Keratinocyte (primary cell): ENCODE measurements at regions not wholly inside any gene's neighbourhood (a gene's known extent, or its start where the extent isn't known, plus 50 kb on each side); places are given as distances from the start of the nearest gene placed in this dataset.

Experiments used
- DNase-seq: peaks from one replicate; pipeline ENCODE4 v3.0.0-alpha.2; 2011; ENCODE audit warnings: low read depth, missing footprints, low spot score
- FAIRE-seq: peaks from 2 replicates; lab custom pipeline; 2011; peaks lifted over from hg19 to GRCh38; lab: Jason Lieb, UNC
- H2AFZ ChIP-seq: 2 replicates; pipeline ENCODE4 v1.6.0; 2012; ENCODE audit warnings: low read length, control low read depth, inconsistent platforms; ENCODE audit not compliant: control insufficient read depth
- H3K27ac ChIP-seq: 2 replicates; pipeline ENCODE4 v1.5.1; 2011; ENCODE audit warnings: low read length; ENCODE audit not compliant: control insufficient read depth, insufficient read depth
- H3K27me3 ChIP-seq: 3 replicates; pipeline ENCODE4 v1.6.0; 2011; ENCODE audit warnings: low read length; ENCODE audit not compliant: control insufficient read depth, insufficient read depth; ENCODE audit errors: extremely low read depth
- H3K36me3 ChIP-seq, 2 experiments: 2 replicates in 1 of 2; 3 replicates in 1 of 2; pipeline ENCODE4 v1.5.1; 2011; ENCODE audit warnings: low read length in 2 of 2, mild to moderate bottlenecking in 1 of 2; ENCODE audit not compliant: control insufficient read depth in 2 of 2, insufficient read depth in 2 of 2; ENCODE audit errors: extremely low read depth in 1 of 2
- H3K4me1 ChIP-seq: 3 replicates; pipeline ENCODE4 v1.5.1; 2011; ENCODE audit warnings: low read length; ENCODE audit not compliant: control insufficient read depth, insufficient read depth; ENCODE audit errors: extremely low read depth
- H3K4me2 ChIP-seq: 3 replicates; pipeline ENCODE4 v1.6.0; 2011; ENCODE audit warnings: low read depth, low read length; ENCODE audit not compliant: control insufficient read depth, insufficient read depth; ENCODE audit errors: extremely low read depth
- H3K4me3 ChIP-seq, 3 experiments: fragments of 200-600 bp in 1 of 3; sonication (generic) in 1 of 3; 2 replicates in 2 of 3; 3 replicates in 1 of 3; pipeline ENCODE4 v1.5.1; 2011 to 2016; ENCODE audit warnings: low read length in 3 of 3, mild to moderate bottlenecking in 3 of 3, control low read depth in 2 of 3, inconsistent platforms in 1 of 3, low read depth in 1 of 3, mixed read lengths in 1 of 3, mixed run types in 1 of 3, moderate library complexity in 1 of 3; ENCODE audit not compliant: control insufficient read depth in 2 of 3, insufficient read depth in 2 of 3; ENCODE audit errors: extremely low read depth in 1 of 3
- H3K79me2 ChIP-seq: 2 replicates; pipeline ENCODE4 v1.6.0; 2012; ENCODE audit warnings: low read length; ENCODE audit not compliant: control insufficient read depth, insufficient read depth
- H3K9ac ChIP-seq: 3 replicates; pipeline ENCODE4 v1.6.0; 2011; ENCODE audit warnings: low read length; ENCODE audit not compliant: control insufficient read depth, insufficient read depth; ENCODE audit errors: extremely low read depth
- H3K9me1 ChIP-seq: 3 replicates; pipeline ENCODE4 v1.6.0; 2011; ENCODE audit warnings: low read length; ENCODE audit not compliant: control insufficient read depth, insufficient read depth; ENCODE audit errors: extremely low read depth
- H3K9me3 ChIP-seq: 2 replicates; pipeline ENCODE4 v1.5.1; 2012; ENCODE audit warnings: low read depth, low read length; ENCODE audit not compliant: control insufficient read depth
- H4K20me1 ChIP-seq: 3 replicates; pipeline ENCODE4 v1.6.0; 2011; ENCODE audit warnings: low read length; ENCODE audit not compliant: control insufficient read depth, insufficient read depth; ENCODE audit errors: extremely low read depth
- CTCF ChIP-seq, 3 experiments: IDR thresholded peaks in 1 of 3; conservative IDR thresholded peaks in 1 of 3; optimal IDR thresholded peaks in 1 of 3; 2 replicates in 2 of 3; 3 replicates in 1 of 3; pipeline versions ENCODE3 to v1.5.1; 2011; ENCODE audit warnings: low read length in 3 of 3, mild to moderate bottlenecking in 3 of 3, moderate library complexity in 2 of 3, control low read depth in 1 of 3, inconsistent platforms in 1 of 3; ENCODE audit not compliant: insufficient read depth in 2 of 3; ENCODE audit errors: extremely low read depth in 1 of 3
- EZH2 ChIP-seq: IDR thresholded peaks from one replicate; pipeline ENCODE4 v1.6.1; 2012; ENCODE audit warnings: inconsistent platforms, mild to moderate bottlenecking, low read length, moderate library complexity
- dilution Hi-C: fragments of 300-500 bp; cut with MboI; formaldehyde crosslinking; loops from one replicate; pipeline ENCODE4 v1.7.0; 2020; ENCODE audit warnings: low sequenced_read_pairs; ENCODE audit not compliant: extremely low pct_ligation_motif_present

GRCh38 chr7:155975490-155975889 is 163.2 kb upstream of the SHH start:
- TF ChIP-seq CTCF (optimal IDR thresholded peaks at IDR 0.05 in 1 of 3, IDR thresholded peaks at IDR 0.05 in 1 of 3, conservative IDR thresholded peaks at IDR 0.05 in 1 of 3; ENCODE audit: extremely low read depth in 1 of 3, insufficient read depth in 2 of 3, low read length in 3 of 3) (no peak), EZH2 (no peak)
- Histone ChIP-seq H4K20me1 (no peaks in the 10 kb centered on the region), H3K36me3 (no peaks in the 10 kb centered on the region), H3K79me2 (no peaks in the 10 kb centered on the region), H2AFZ (no peak overlapping the region), H3K27ac (no peak overlapping the region), H3K9ac (no peak overlapping the region), H3K27me3 (no peaks in the 10 kb centered on the region), H3K9me3 (no peaks in the 10 kb centered on the region), H3K9me1 (no peaks in the 10 kb centered on the region), H3K4me2 (no peak overlapping the region), H3K4me3 (no peak overlapping the region), H3K4me1 (no peaks in the 10 kb centered on the region)
- DNase-seq: no peak
- dilution Hi-C loops: no loop called here
- FAIRE-seq: no peak

GRCh38 chr7:155974186-155974897 is 162.1 kb upstream of the SHH start:
- H3K4me3 ChIP-seq: no peak overlapping the region
- H2AFZ ChIP-seq: no peak overlapping the region
- no peak for TF ChIP-seq EZH2
- no peak for TF ChIP-seq CTCF (optimal IDR thresholded peaks at IDR 0.05 in 1 of 3, IDR thresholded peaks at IDR 0.05 in 1 of 3, conservative IDR thresholded peaks at IDR 0.05 in 1 of 3; ENCODE audit: extremely low read depth in 1 of 3, insufficient read depth in 2 of 3, low read length in 3 of 3)
- no peaks in the 10 kb centered on the region for H4K20me1 ChIP-seq
- no peak overlapping the region for H3K27ac ChIP-seq
- dilution Hi-C loops: no loop called here
- H3K9me3 ChIP-seq: no peaks in the 10 kb centered on the region
- no peaks in the 10 kb centered on the region for H3K9me1 ChIP-seq
- H3K9ac ChIP-seq: no peak overlapping the region
- H3K79me2 ChIP-seq: no peaks in the 10 kb centered on the region
- H3K27me3 ChIP-seq: no peaks in the 10 kb centered on the region
- no peaks in the 10 kb centered on the region for H3K36me3 ChIP-seq
- FAIRE-seq: no peak
- H3K4me1 ChIP-seq: no peaks in the 10 kb centered on the region
- H3K4me2 ChIP-seq: no peak overlapping the region
- no peak for DNase-seq
